ENCODE measurements at regions not wholly inside any gene's neighbourhood (a gene's known extent, or its start where the extent isn't known, plus 50 kb on each side); places are given as distances from the start of the nearest gene placed in this dataset.

GRCh38 chr4:35963383-35963782, 280.9 kb downstream of the ARAP2 start:
- TF ChIP-seq, protein P1, sequence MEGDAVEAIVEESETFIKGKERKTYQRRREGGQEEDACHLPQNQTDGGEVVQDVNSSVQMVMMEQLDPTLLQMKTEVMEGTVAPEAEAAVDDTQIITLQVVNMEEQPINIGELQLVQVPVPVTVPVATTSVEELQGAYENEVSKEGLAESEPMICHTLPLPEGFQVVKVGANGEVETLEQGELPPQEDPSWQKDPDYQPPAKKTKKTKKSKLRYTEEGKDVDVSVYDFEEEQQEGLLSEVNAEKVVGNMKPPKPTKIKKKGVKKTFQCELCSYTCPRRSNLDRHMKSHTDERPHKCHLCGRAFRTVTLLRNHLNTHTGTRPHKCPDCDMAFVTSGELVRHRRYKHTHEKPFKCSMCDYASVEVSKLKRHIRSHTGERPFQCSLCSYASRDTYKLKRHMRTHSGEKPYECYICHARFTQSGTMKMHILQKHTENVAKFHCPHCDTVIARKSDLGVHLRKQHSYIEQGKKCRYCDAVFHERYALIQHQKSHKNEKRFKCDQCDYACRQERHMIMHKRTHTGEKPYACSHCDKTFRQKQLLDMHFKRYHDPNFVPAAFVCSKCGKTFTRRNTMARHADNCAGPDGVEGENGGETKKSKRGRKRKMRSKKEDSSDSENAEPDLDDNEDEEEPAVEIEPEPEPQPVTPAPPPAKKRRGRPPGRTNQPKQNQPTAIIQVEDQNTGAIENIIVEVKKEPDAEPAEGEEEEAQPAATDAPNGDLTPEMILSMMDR (conservative IDR thresholded peaks at IDR 0.05; ENCODE audit: low read length) = no peak
- no peak for TF ChIP-seq EZH2phosphoT487 (IDR thresholded peaks at IDR 0.05; ENCODE audit: borderline replicate concordance)

Data from Loucy (cell line).